Neutrophil (primary cell): ENCODE measurements at regions not wholly inside any gene's neighbourhood (a gene's known extent, or its start where the extent isn't known, plus 50 kb on each side); places are given as distances from the start of the nearest gene placed in this dataset.

ENCODE experiments used
- H3K27ac ChIP-seq: fragments of 200-600 bp; sonication (generic); 2 replicates; pipeline ENCODE4 v1.5.1; 2016; ENCODE audit warnings: mild to moderate bottlenecking, moderate library complexity
- H3K27me3 ChIP-seq: fragments of 200-600 bp; sonication (generic); 2 replicates; pipeline ENCODE4 v1.6.0; 2016; ENCODE audit warnings: mild to moderate bottlenecking
- H3K36me3 ChIP-seq: fragments of 200-600 bp; sonication (generic); 2 replicates; pipeline ENCODE4 v1.5.1; 2017
- H3K4me1 ChIP-seq, 2 experiments: fragments of 200-600 bp in 1 of 2; sonication (generic) in 1 of 2; 1 replicate in 1 of 2; 2 replicates in 1 of 2; pipeline versions ENCODE4 v1.5.1 to v1.6.1; 2013 to 2016; ENCODE audit warnings: low read depth in 1 of 2, low read length in 1 of 2, mild to moderate bottlenecking in 1 of 2, moderate library complexity in 1 of 2; ENCODE audit not compliant: control insufficient read depth in 1 of 2, insufficient read depth in 1 of 2
- H3K4me3 ChIP-seq, 2 experiments: fragments of 200-600 bp in 1 of 2; sonication (generic) in 1 of 2; 1 replicate in 1 of 2; 2 replicates in 1 of 2; pipeline ENCODE4 v1.5.1; 2013 to 2016; ENCODE audit warnings: low read depth in 1 of 2, low read length in 1 of 2, mild to moderate bottlenecking in 1 of 2, moderate library complexity in 1 of 2
- H3K9me3 ChIP-seq: fragments of 200-600 bp; sonication (generic); 2 replicates; pipeline ENCODE4 v1.5.1; 2016
- CTCF ChIP-seq: fragments of 200-600 bp; sonication (generic); IDR thresholded peaks from 2 replicates; pipeline ENCODE4 v1.5.1; 2016; ENCODE audit warnings: antibody characterized with exemption

- H3K27ac ChIP-seq = no peak overlapping the region
- no peaks in the 10 kb centered on the region for H3K9me3 ChIP-seq
- H3K4me3 ChIP-seq = no peak overlapping the region
- no peaks in the 10 kb centered on the region for H3K4me1 ChIP-seq
- no peaks in the 10 kb centered on the region for H3K36me3 ChIP-seq
- no peak for TF ChIP-seq CTCF
- H3K27me3 ChIP-seq = no peaks in the 10 kb centered on the region
Measured at GRCh38 chr5:88509403-88509802, 240.8 kb upstream of the TMEM161B start.

- Histone ChIP-seq H3K27me3 (no peaks in the 10 kb centered on the region), H3K27ac (no peak overlapping the region), H3K4me1 (no peaks in the 10 kb centered on the region), H3K36me3 (no peaks in the 10 kb centered on the region), H3K9me3 (no peaks in the 10 kb centered on the region), H3K4me3 (no peak overlapping the region)
- no peak for TF ChIP-seq CTCF
Measured at GRCh38 chr5:88507261-88507660, 238.6 kb upstream of the TMEM161B start.

GRCh38 chr5:88503406-88503805, 234.8 kb upstream of the TMEM161B start:
- Histone ChIP-seq H3K36me3 (no peaks in the 10 kb centered on the region), H3K4me1 (no peaks in the 10 kb centered on the region), H3K4me3 (no peak overlapping the region), H3K27me3 (no peaks in the 10 kb centered on the region), H3K9me3 (no peaks in the 10 kb centered on the region), H3K27ac (no peak overlapping the region)
- no peak for TF ChIP-seq CTCF

GRCh38 chr5:88503041-88503345, 234.3 kb upstream of the TMEM161B start:
- no peak overlapping the region for H3K27ac ChIP-seq
- H3K36me3 ChIP-seq = no peaks in the 10 kb centered on the region
- no peak overlapping the region for H3K4me3 ChIP-seq
- H3K9me3 ChIP-seq = no peaks in the 10 kb centered on the region
- H3K27me3 ChIP-seq = no peaks in the 10 kb centered on the region
- TF ChIP-seq CTCF = no peak
- no peaks in the 10 kb centered on the region for H3K4me1 ChIP-seq

- H3K4me1 ChIP-seq = no peaks in the 10 kb centered on the region
- TF ChIP-seq CTCF = no peak
- no peaks in the 10 kb centered on the region for H3K27me3 ChIP-seq
- no peaks in the 10 kb centered on the region for H3K36me3 ChIP-seq
- no peak overlapping the region for H3K27ac ChIP-seq
- no peaks in the 10 kb centered on the region for H3K9me3 ChIP-seq
- H3K4me3 ChIP-seq = no peak overlapping the region
Measured at GRCh38 chr5:88502179-88503040, 233.8 kb upstream of the TMEM161B start.
